ENCODE measurements at regions not wholly inside any gene's neighbourhood (a gene's known extent, or its start where the extent isn't known, plus 50 kb on each side); places are given as distances from the start of the nearest gene placed in this dataset.

- TF ChIP-seq CTCF (IDR thresholded peaks at IDR 0.05; ENCODE audit: low read length) (no peak), EZH2 (IDR thresholded peaks at IDR 0.05; ENCODE audit: borderline replicate concordance, low read length) (no peak)
Observed at GRCh38 chr3:124448954-124449353, 281.3 kb upstream of the UMPS start.
